Prostate gland (tissue), 2 donors: ENCODE measurements at regions not wholly inside any gene's neighbourhood (a gene's known extent, or its start where the extent isn't known, plus 50 kb on each side); places are given as distances from the start of the nearest gene placed in this dataset.

Experiments used
- CTCF ChIP-seq, 4 experiments: fragments of 200-600 bp in 2 of 4; fragments of 450-650 bp in 2 of 4; sonication (generic) in 2 of 4; IDR thresholded peaks; 1 replicate in 3 of 4; 2 replicates in 1 of 4; pipeline ENCODE4 v1.5.1; 2016 to 2019; ENCODE audit warnings: antibody characterized with exemption in 4 of 4, mild to moderate bottlenecking in 2 of 4, moderate library complexity in 2 of 4
- POLR2A ChIP-seq: fragments of 450-650 bp; IDR thresholded peaks from one replicate; pipeline ENCODE4 v1.6.1; 2016; ENCODE audit warnings: antibody characterized with exemption, mild to moderate bottlenecking

GRCh38 chr2:13104723-13105122 is 388.0 kb downstream of the TRIB2 start:
- TF ChIP-seq POLR2A (no peak), CTCF (IDR thresholded peaks at IDR 0.05) (no peak)
